ENCODE measurements at regions not wholly inside any gene's neighbourhood (a gene's known extent, or its start where the extent isn't known, plus 50 kb on each side); places are given as distances from the start of the nearest gene placed in this dataset.

DNA sequence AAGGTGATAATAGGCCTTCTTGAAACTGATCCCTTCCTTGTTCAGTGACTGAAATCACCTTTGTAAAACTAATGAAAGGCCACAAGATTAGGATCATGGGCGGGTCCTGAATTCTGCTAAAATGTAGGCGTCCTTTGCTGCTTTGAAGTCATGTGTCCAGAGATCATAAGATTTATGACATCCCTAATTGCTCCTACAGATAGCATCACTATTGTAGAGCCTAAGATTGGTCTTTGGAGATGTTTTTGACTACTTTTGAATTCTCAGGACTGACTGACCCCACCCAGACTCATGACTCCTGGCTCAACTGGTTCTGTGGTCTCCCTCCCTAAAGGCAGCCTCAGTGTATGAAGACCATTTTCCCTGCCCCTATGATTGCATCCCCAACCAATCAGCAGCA is 322.6 kb upstream of the SEMA3D start:
- TF ChIP-seq, protein P1, sequence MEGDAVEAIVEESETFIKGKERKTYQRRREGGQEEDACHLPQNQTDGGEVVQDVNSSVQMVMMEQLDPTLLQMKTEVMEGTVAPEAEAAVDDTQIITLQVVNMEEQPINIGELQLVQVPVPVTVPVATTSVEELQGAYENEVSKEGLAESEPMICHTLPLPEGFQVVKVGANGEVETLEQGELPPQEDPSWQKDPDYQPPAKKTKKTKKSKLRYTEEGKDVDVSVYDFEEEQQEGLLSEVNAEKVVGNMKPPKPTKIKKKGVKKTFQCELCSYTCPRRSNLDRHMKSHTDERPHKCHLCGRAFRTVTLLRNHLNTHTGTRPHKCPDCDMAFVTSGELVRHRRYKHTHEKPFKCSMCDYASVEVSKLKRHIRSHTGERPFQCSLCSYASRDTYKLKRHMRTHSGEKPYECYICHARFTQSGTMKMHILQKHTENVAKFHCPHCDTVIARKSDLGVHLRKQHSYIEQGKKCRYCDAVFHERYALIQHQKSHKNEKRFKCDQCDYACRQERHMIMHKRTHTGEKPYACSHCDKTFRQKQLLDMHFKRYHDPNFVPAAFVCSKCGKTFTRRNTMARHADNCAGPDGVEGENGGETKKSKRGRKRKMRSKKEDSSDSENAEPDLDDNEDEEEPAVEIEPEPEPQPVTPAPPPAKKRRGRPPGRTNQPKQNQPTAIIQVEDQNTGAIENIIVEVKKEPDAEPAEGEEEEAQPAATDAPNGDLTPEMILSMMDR (IDR thresholded peaks at IDR 0.05): no peak
- no peak for TF ChIP-seq POLR2A (IDR thresholded peaks at IDR 0.05)
